SH-SY5Y (cell line): ENCODE measurements at regions not wholly inside any gene's neighbourhood (a gene's known extent, or its start where the extent isn't known, plus 50 kb on each side); places are given as distances from the start of the nearest gene placed in this dataset.

ENCODE experiments used
- GATA2 ChIP-seq: IDR thresholded peaks from 2 replicates; pipeline ENCODE4 v1.6.1; 2011; ENCODE audit warnings: mild to moderate bottlenecking, low read depth, low read length
- GATA3 ChIP-seq: IDR thresholded peaks from 2 replicates; pipeline ENCODE4 v1.6.1; 2011; ENCODE audit warnings: low read depth, mild to moderate bottlenecking, low read length, moderate library complexity

DNA sequence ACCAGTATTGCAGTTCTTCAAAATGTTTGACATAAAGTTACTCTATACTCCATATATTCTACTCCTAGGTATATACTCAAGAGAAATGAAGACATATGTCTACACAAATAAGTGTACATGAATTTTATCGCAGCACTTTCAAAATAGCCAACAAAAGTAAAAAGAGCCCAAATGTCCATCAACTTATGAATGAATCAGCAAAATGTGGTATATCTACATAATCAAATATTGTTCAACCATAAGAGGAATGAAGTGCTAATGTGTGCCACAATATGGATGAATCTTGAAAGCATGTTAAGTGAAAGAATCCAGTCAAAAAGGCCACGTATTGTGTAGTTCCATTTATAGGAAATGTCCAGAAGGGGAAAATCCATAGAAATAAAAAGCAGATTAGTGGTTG is 98.6 kb upstream of the F3 start:
- TF ChIP-seq GATA2 = no peak
- TF ChIP-seq GATA3 = no peak
